Fibroblast of villous mesenchyme (primary cell): ENCODE measurements at regions not wholly inside any gene's neighbourhood (a gene's known extent, or its start where the extent isn't known, plus 50 kb on each side); places are given as distances from the start of the nearest gene placed in this dataset.

Source experiments
- DNase-seq: peaks from one replicate; pipeline ENCODE4 v3.0.0-alpha.2; 2010; ENCODE audit warnings: low read depth
- H3K4me3 ChIP-seq: 2 replicates; pipeline ENCODE4 v1.5.1; 2011; ENCODE audit warnings: low read depth, mild to moderate bottlenecking, low read length
- TF ChIP-seq, protein P1 (sequence below): IDR thresholded peaks from 2 replicates; pipeline ENCODE4 v1.5.1; 2012; ENCODE audit warnings: low read depth, mild to moderate bottlenecking, low read length; ENCODE audit not compliant: insufficient read depth

DNA sequence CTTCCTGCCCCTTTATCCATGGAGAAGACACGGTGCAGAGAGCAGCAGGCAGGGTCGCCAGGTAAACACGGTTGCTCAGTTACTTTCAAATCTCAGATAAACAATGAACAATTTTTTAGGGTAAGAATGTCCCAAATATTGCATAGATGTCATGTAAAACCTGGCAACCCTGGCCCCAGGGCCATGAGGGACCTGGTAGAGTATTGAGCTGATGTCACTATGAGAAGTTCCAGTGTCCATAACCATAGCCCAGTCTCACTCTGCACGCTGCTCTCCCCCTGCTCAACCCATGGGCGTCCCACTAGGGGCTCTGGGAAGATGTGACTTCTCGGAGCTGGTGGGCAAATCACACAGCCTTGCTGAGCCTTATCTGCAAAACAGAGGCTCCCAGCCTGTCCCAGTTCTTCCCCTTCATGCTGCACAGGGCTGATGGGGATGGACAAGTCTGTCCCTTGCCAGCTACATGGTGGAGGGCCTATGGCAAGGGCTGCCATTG, 71.3 kb upstream of the TOP1 start:
- TF ChIP-seq, protein P1, sequence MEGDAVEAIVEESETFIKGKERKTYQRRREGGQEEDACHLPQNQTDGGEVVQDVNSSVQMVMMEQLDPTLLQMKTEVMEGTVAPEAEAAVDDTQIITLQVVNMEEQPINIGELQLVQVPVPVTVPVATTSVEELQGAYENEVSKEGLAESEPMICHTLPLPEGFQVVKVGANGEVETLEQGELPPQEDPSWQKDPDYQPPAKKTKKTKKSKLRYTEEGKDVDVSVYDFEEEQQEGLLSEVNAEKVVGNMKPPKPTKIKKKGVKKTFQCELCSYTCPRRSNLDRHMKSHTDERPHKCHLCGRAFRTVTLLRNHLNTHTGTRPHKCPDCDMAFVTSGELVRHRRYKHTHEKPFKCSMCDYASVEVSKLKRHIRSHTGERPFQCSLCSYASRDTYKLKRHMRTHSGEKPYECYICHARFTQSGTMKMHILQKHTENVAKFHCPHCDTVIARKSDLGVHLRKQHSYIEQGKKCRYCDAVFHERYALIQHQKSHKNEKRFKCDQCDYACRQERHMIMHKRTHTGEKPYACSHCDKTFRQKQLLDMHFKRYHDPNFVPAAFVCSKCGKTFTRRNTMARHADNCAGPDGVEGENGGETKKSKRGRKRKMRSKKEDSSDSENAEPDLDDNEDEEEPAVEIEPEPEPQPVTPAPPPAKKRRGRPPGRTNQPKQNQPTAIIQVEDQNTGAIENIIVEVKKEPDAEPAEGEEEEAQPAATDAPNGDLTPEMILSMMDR, result no peak
- H3K4me3 ChIP-seq, result no peak overlapping the region
- DNase-seq, result no peak

DNA sequence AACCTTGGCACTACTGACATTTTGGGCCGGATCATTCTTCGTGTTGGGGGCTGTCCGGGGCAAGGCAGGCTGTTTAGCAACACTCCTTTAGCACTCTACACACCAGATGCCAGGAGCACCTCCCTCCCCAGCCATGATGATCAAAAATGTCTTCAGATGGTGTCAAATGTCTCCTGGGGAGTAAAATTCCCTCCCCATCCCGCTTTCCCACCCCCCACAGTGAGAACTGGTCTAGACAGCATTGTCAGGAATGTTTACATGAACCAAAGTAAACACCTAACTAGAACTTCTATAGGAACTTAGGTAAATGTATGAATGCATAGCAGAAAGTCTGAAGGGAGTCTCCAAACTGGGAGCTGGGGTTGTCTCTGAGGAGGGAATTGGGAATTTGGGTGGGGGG, 70.0 kb upstream of the TOP1 start:
- H3K4me3 ChIP-seq, result no peak overlapping the region
- no peak for DNase-seq
- TF ChIP-seq, protein P1, result no peak

DNA sequence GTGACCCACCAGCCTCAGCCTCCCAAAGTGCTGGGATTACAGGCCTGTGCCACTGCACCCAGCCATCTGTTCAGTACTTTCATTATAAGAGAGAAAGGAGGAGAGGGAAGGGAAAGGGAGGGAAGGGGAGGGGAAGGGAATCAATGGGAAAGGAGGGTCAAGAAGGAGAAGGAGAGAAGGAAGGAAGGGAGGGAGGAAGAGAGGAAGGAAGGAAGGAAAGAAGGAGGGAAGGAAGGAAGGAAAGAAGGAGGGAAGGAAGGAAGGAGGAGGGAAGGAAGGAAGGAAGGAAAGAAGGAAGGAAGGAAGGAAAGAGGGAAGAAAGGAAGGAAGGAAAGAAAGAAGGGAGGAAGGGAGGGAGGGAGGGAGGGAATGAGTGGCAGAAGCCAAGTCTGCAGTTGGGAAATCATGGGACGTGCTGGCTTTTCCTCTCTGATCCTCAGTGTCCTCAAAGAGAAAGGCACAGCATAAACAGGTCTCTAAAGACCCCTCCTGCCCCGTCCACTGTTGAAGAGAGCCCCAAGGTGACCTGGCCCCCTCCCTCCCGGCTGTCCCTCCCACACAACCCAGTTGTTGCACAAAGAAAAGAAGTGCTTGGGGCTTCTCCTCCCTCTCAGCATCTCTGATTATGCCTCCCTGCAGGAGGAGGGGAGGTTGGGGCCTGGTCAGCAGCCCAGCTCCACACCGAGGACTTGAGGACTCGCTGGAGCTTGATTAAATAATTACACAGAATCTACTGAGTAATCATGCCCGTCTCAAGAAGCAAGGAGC, 69.1 kb upstream of the TOP1 start:
- TF ChIP-seq, protein P1, result no peak
- DNase-seq, result no peak
- no peak overlapping the region for H3K4me3 ChIP-seq

DNA sequence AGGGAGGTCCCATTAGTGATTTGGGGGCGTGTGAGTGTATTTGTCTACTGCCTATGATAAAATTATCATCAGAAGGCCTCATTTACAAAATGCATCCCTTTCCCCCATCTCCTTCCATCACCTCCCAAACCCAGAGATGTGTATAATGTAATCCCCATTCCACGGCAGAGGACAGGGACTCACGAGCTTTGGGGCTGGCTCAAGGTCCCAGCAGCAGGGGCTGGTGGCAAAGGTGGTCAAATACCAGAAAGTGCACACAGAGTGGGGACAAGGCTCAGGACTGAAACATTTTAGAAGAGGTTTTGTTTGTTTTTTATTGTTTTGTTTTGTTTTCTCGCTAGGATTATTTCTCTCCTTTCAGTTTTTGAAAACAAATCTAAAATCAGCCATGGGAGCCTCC, 68.5 kb upstream of the TOP1 start:
- no peak for DNase-seq
- TF ChIP-seq, protein P1, result no peak
- no peak overlapping the region for H3K4me3 ChIP-seq

DNA sequence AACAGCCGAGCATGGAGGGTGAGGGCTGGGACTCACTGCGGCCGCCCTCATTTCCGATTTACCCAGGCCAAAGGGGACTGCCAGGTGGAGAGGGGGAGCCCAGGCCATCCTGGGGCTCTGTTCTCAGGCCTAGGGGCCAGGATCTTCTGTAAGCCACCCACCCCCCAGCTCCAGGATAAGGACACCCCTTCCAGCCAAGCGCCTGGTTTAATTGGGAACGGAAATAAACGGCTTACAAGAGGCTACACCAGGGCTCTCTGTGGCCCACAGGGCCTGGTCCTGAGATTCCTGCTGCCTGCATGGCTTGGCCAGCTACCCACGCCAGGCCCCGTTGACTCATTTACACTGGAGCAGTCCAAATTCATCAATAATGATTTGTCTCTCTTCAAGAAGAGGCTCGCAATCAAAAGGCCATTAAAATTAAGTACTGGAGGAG, 68.1 kb upstream of the TOP1 start:
- no peak for DNase-seq
- TF ChIP-seq, protein P1, result no peak
- H3K4me3 ChIP-seq, result no peak overlapping the region

DNA sequence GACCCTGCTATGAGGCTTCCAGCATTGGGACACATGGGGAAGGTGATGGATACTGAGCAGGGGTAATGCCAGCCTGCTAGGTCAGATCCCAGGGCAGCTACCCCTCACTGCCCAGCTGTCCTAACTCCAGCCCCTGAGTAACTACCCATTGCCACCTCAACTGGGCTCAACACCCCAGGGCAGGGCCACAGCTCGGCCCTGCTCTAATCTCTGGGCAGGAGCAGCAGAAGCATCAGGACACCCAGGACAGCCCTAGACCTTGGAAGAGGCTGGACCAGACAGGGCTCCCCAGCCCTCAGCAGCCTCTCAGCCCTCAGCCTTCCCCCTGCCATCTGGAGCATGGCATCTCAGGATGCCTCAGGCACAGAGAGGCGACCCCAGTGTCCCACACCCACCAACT, 67.4 kb upstream of the TOP1 start:
- DNase-seq, result no peak
- TF ChIP-seq, protein P1, result no peak
- no peak overlapping the region for H3K4me3 ChIP-seq
